Caco-2 (cell line): ENCODE measurements at regions not wholly inside any gene's neighbourhood (a gene's known extent, or its start where the extent isn't known, plus 50 kb on each side); places are given as distances from the start of the nearest gene placed in this dataset.
"Not testable (repeated sequence)": the region's sequence is repeated elsewhere in the genome, so short reads cannot be mapped to it uniquely, and the experiment has no call there.

Source experiments
- BruUV-seq: library from RNA; stranded (reverse); fragments of 400-500 nt; replicated peaks from 2 replicates; lab custom pipeline; 2021; lab: Mats Ljungman, UMichigan
- CTCF ChIA-PET: fragments of 300-600 bp; sonication (Branson Sonifier 250); formaldehyde crosslinking; loops from one replicate; lab custom pipeline; 2022; ENCODE audit warnings: antibody characterized with exemption; lab: Charles Lee
- POLR2A ChIA-PET: fragments of 300-600 bp; sonication (Branson Sonifier 250); formaldehyde crosslinking; loops from one replicate; lab custom pipeline; 2022; ENCODE audit warnings: antibody characterized with exemption; lab: Charles Lee
- DNase-seq, 2 experiments: peaks; one replicate each; pipeline versions ENCODE4 v3.0.0 to v3.0.0-alpha.2; 2020 to 2022
- H3K27me3 ChIP-seq: replicated peaks from 2 replicates; pipeline ENCODE4 v1.6.0; 2011; ENCODE audit warnings: low read length; ENCODE audit not compliant: control insufficient read depth, insufficient read depth
- H3K36me3 ChIP-seq: 2 replicates; pipeline ENCODE4 v1.5.1; 2011; ENCODE audit warnings: low read length; ENCODE audit not compliant: control insufficient read depth, insufficient read depth
- H3K4me1 ChIP-seq: fragments of 250-450 bp; sonication (Bioruptor Pico); 2 replicates; pipeline ENCODE4 v1.5.1; 2020; ENCODE audit warnings: mild to moderate bottlenecking
- H3K4me3 ChIP-seq: 2 replicates; pipeline ENCODE4 v1.5.1; 2011; ENCODE audit warnings: low read depth, mild to moderate bottlenecking, control low read depth, low read length
- H3K9me3 ChIP-seq: fragments of 250-450 bp; sonication (Bioruptor Pico); 2 replicates; pipeline ENCODE4 v1.5.1; 2020; ENCODE audit warnings: mild to moderate bottlenecking, moderate library complexity
- H3K27ac Mint-ChIP-seq: one replicate; pipeline ENCODE4 v1.8.0; 2022; ENCODE audit warnings: mixed read lengths; ENCODE audit not compliant: unreplicated experiment
- H3K27me3 Mint-ChIP-seq: one replicate; pipeline ENCODE4 v1.8.0; 2022; ENCODE audit warnings: mixed read lengths; ENCODE audit not compliant: insufficient read depth, unreplicated experiment
- H3K36me3 Mint-ChIP-seq: one replicate; pipeline ENCODE4 v1.8.0; 2022; ENCODE audit warnings: mild to moderate bottlenecking, mixed read lengths; ENCODE audit not compliant: insufficient read depth, unreplicated experiment
- H3K4me1 Mint-ChIP-seq: one replicate; pipeline ENCODE4 v1.8.0; 2022; ENCODE audit warnings: low read depth, mixed read lengths; ENCODE audit not compliant: unreplicated experiment
- H3K4me3 Mint-ChIP-seq: one replicate; pipeline ENCODE4 v1.8.0; 2022; ENCODE audit warnings: mild to moderate bottlenecking, moderate library complexity, mixed read lengths; ENCODE audit not compliant: unreplicated experiment
- H3K9me3 Mint-ChIP-seq: one replicate; pipeline ENCODE4 v1.8.0; 2022; ENCODE audit warnings: mixed read lengths; ENCODE audit not compliant: unreplicated experiment
- intact Hi-C: fragments of 100-400 bp; cut with micrococcal nuclease; formaldehyde crosslinking; loops from one replicate; pipeline ENCODE4 v1.10.0; 2022; ENCODE audit not compliant: unreplicated experiment
- TF ChIP-seq, protein P1 (sequence below), 2 experiments: fragments of 200-600 bp in 1 of 2; IDR thresholded peaks; 1 replicate in 1 of 2; 2 replicates in 1 of 2; pipeline versions ENCODE4 v1.5.1 to v1.8.0; 2011 to 2022; ENCODE audit warnings: antibody characterized with exemption in 1 of 2, control low read depth in 1 of 2, inconsistent platforms in 1 of 2, low read depth in 1 of 2, low read length in 1 of 2, mild to moderate bottlenecking in 1 of 2, moderate library complexity in 1 of 2; ENCODE audit not compliant: insufficient read depth in 1 of 2, severe bottlenecking in 1 of 2, unreplicated experiment in 1 of 2

DNA sequence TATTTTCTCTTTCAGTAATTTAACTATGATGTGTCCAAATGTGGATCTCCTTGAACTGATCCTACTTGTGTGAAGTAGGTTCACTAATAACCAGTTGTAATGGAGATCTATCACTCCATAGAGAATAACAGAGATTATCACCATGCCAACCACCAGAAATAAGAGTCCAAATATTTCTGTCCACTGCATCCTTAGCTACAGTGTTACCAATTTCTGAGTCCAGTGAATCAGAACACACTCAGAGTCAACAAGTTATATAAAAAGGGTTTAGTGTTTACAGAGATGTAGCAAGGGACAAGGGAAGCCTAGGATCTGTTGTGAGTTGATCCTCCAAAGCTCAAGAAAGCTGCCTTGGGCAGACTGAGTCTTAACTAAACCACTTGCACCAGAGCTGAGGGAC lies 882.8 kb downstream of the TBC1D32 start:
- DNase-seq: no peak
- intact Hi-C loops: no loop called here
- ChIA-PET CTCF (no interaction called here), POLR2A (no interaction called here)
- Histone ChIP-seq H3K4me1 (no peaks in the 10 kb centered on the region), H3K9me3 (no peaks in the 10 kb centered on the region), H3K4me3 (no peak overlapping the region), H3K36me3 (no peaks in the 10 kb centered on the region), H3K27me3 (no peaks in the 10 kb centered on the region)
- Mint-ChIP-seq H3K36me3 (no peaks in the 10 kb centered on the region), H3K9me3 (no peaks in the 10 kb centered on the region), H3K27ac (no peak overlapping the region), H3K4me3 (no peak overlapping the region), H3K27me3 (peaks cover 3% of the 10 kb centered on the region), H3K4me1 (no peaks in the 10 kb centered on the region)
- TF ChIP-seq, protein P1, sequence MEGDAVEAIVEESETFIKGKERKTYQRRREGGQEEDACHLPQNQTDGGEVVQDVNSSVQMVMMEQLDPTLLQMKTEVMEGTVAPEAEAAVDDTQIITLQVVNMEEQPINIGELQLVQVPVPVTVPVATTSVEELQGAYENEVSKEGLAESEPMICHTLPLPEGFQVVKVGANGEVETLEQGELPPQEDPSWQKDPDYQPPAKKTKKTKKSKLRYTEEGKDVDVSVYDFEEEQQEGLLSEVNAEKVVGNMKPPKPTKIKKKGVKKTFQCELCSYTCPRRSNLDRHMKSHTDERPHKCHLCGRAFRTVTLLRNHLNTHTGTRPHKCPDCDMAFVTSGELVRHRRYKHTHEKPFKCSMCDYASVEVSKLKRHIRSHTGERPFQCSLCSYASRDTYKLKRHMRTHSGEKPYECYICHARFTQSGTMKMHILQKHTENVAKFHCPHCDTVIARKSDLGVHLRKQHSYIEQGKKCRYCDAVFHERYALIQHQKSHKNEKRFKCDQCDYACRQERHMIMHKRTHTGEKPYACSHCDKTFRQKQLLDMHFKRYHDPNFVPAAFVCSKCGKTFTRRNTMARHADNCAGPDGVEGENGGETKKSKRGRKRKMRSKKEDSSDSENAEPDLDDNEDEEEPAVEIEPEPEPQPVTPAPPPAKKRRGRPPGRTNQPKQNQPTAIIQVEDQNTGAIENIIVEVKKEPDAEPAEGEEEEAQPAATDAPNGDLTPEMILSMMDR (IDR thresholded peaks at IDR 0.05; ENCODE audit: insufficient read depth in 1 of 2, low read depth in 1 of 2, low read length in 1 of 2, severe bottlenecking in 1 of 2, unreplicated experiment in 1 of 2): no peak
- no TSS peak for BruUV-seq

DNA sequence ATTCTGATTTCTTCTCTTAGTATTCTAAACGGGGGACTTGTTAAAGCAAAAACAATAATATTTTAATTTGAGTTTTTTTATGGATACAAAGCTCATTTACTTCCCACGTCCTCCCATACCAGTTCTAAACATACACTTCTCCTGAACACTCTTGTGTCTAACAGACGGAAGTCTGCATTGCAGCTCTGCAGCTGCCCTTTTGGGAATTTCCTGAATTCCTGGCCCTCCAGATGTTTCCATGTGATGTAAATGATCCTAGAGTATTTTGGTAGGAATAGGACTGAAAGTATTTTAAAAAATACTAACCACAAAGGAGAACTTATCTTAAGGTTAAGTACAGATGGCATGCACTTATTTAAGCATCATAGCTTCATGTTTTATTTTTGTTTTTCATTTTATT lies 886.7 kb downstream of the TBC1D32 start:
- ChIA-PET CTCF (no interaction called here), POLR2A (no interaction called here)
- Histone ChIP-seq H3K4me3 (no peak overlapping the region), H3K36me3 (no peaks in the 10 kb centered on the region), H3K9me3 (no peaks in the 10 kb centered on the region), H3K4me1 (no peaks in the 10 kb centered on the region), H3K27me3 (no peaks in the 10 kb centered on the region)
- Mint-ChIP-seq H3K4me1 (no peaks in the 10 kb centered on the region), H3K4me3 (no peak overlapping the region), H3K9me3 (no peaks in the 10 kb centered on the region), H3K27me3 (peaks cover 3% of the 10 kb centered on the region), H3K36me3 (no peaks in the 10 kb centered on the region), H3K27ac (no peak overlapping the region)
- no TSS peak for BruUV-seq
- no peak for DNase-seq
- TF ChIP-seq, protein P1 (IDR thresholded peaks at IDR 0.05; ENCODE audit: insufficient read depth in 1 of 2, low read depth in 1 of 2, low read length in 1 of 2, severe bottlenecking in 1 of 2, unreplicated experiment in 1 of 2): no peak
- intact Hi-C loops: no loop called here

DNA sequence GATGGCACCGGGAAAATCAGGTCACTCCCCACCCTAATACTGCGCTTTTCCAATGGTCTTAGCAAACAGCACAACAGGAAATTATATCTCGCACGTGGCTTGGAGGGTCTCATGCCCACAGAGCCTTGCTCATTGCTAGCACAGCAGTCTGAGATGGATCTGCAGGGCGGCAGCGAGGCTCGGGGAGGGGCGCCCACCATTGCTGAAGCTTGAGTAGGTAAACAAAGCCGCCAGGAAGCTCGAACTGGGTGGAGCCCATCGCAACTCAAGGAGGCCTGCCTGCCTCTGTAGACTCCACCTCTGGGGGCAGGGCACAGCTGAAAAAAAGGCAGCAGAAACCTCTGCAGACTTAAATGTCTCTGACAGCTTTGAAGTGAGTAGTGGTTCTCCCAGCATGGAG lies 901.4 kb downstream of the TBC1D32 start:
- H3K4me3 Mint-ChIP-seq, H3K36me3 ChIP-seq, H3K4me1 Mint-ChIP-seq: not testable (repeated sequence)

DNA sequence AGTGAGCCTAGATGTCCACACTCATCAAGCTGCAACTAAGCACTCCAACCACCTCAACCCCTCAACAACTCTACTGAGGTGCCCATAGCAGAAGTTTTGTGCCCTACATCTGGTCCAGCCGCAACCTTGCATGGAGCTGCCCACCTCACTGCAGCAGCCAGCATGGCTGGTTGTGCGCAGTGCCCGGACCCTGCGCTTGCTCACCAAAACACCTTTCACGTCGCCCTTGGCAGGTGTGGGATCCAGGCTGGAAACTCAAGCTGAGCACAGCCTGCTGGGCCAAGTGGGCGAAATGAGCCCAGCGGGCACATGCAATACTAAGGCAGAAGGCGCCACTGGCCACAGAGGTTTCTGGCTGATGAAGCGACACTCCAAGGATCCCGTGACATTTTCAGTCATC lies 902.4 kb downstream of the TBC1D32 start:
- BruUV-seq: no TSS peak
- CTCF ChIA-PET: no interaction called here

More for the DNA sequence above, 901.4 kb downstream of the TBC1D32 start:
- BruUV-seq, intact Hi-C loops, H3K4me1 ChIP-seq, H3K27me3 ChIP-seq, H3K9me3 Mint-ChIP-seq, DNase-seq, CTCF ChIA-PET, H3K4me3 ChIP-seq, H3K9me3 ChIP-seq, H3K27ac Mint-ChIP-seq, H3K27me3 Mint-ChIP-seq, H3K36me3 Mint-ChIP-seq, POLR2A ChIA-PET: not testable (repeated sequence)

More for the DNA sequence above, 902.4 kb downstream of the TBC1D32 start:
- TF ChIP-seq, protein P1 (IDR thresholded peaks at IDR 0.05; ENCODE audit: insufficient read depth in 1 of 2, low read depth in 1 of 2, low read length in 1 of 2, severe bottlenecking in 1 of 2, unreplicated experiment in 1 of 2): no peak
- no peaks in the 10 kb centered on the region for H3K4me1 Mint-ChIP-seq
- H3K27me3 Mint-ChIP-seq: no peaks in the 10 kb centered on the region
- intact Hi-C loops: no loop called here
- no peak overlapping the region for H3K27ac Mint-ChIP-seq
- H3K9me3 Mint-ChIP-seq: no peaks in the 10 kb centered on the region
- H3K36me3 Mint-ChIP-seq: no peaks in the 10 kb centered on the region
- POLR2A ChIA-PET: no interaction called here
- no peak for DNase-seq
- Histone ChIP-seq H3K9me3 (no peaks in the 10 kb centered on the region), H3K4me3 (no peak overlapping the region), H3K27me3 (no peaks in the 10 kb centered on the region), H3K36me3 (no peaks in the 10 kb centered on the region), H3K4me1 (no peaks in the 10 kb centered on the region)
- H3K4me3 Mint-ChIP-seq: no peak overlapping the region
